ENCODE measurements at regions not wholly inside any gene's neighbourhood (a gene's known extent, or its start where the extent isn't known, plus 50 kb on each side); places are given as distances from the start of the nearest gene placed in this dataset.

DNA sequence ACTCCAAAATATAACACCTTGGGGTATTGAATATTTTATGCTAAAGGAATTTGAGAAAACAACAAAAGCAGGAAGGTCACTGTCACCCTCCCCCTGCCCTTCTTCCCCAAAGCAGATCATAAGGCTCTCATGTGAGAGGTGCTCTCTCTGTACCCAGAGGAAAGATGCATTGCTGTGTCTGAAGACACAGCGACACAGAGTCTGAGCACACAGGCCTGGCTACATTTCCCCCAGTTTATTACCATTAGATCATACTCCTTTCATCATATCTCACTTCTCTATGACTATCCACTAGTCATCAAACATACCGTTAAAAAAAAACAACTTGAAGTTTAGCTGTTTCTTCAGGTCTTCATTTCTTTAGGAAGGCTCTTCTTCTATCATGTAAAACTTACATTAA, 127.1 kb downstream of the PPIAL4G start:
- Histone ChIP-seq H3K4me3 (ENCODE audit: low read depth in 2 of 2, low read length in 2 of 2) (no peak overlapping the region), H3K27ac (ENCODE audit: low read length) (no peak overlapping the region), H3K4me1 (ENCODE audit: control insufficient read depth, insufficient read depth, low read length) (peaks cover 10% of the 10 kb centered on the region), H3K36me3 (ENCODE audit: control insufficient read depth, insufficient read depth, low read length) (no peaks in the 10 kb centered on the region), H3K27me3 (ENCODE audit: control insufficient read depth, insufficient read depth, low read length) (no peaks in the 10 kb centered on the region), H3K9me3 (ENCODE audit: control insufficient read depth, insufficient read depth, low read depth, low read length) (no peaks in the 10 kb centered on the region)
- intact Hi-C loops (cut with micrococcal nuclease; ENCODE audit: unreplicated experiment) (loop anchor here (10.0 kb wide), 1 partner anchor 59 kb away; no protein-coding TSS in a partner anchor), in situ Hi-C loops (cut with HindIII; ENCODE audit: low pct_unique_long_range_greater_than_20kb, low sequenced_read_pairs) (no loop called here)
- no TSS peak for BruUV-seq (replicated peaks)
- TF ChIP-seq, protein P1, sequence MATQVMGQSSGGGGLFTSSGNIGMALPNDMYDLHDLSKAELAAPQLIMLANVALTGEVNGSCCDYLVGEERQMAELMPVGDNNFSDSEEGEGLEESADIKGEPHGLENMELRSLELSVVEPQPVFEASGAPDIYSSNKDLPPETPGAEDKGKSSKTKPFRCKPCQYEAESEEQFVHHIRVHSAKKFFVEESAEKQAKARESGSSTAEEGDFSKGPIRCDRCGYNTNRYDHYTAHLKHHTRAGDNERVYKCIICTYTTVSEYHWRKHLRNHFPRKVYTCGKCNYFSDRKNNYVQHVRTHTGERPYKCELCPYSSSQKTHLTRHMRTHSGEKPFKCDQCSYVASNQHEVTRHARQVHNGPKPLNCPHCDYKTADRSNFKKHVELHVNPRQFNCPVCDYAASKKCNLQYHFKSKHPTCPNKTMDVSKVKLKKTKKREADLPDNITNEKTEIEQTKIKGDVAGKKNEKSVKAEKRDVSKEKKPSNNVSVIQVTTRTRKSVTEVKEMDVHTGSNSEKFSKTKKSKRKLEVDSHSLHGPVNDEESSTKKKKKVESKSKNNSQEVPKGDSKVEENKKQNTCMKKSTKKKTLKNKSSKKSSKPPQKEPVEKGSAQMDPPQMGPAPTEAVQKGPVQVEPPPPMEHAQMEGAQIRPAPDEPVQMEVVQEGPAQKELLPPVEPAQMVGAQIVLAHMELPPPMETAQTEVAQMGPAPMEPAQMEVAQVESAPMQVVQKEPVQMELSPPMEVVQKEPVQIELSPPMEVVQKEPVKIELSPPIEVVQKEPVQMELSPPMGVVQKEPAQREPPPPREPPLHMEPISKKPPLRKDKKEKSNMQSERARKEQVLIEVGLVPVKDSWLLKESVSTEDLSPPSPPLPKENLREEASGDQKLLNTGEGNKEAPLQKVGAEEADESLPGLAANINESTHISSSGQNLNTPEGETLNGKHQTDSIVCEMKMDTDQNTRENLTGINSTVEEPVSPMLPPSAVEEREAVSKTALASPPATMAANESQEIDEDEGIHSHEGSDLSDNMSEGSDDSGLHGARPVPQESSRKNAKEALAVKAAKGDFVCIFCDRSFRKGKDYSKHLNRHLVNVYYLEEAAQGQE (IDR thresholded peaks at IDR 0.05; ENCODE audit: insufficient read depth in 1 of 2, low read depth in 2 of 2, low read length in 1 of 2), result no peak
- TF ChIP-seq TCF7L2 (IDR thresholded peaks at IDR 0.05; ENCODE audit: low read depth, low read length), result no peak
- no peak for TF ChIP-seq CTCF (IDR thresholded peaks at IDR 0.05)
- TF ChIP-seq POLR2AphosphoS5 (IDR thresholded peaks at IDR 0.05; ENCODE audit: low read depth, low read length), result no peak
- no peak for TF ChIP-seq SIN3A (IDR thresholded peaks at IDR 0.05; ENCODE audit: borderline replicate concordance, insufficient read depth, low read depth, low read length)
- DNase-seq (ENCODE audit: low read depth, low spot score) (no peak), ATAC-seq (no peak)
- ChIA-PET CTCF (no interaction called here), POLR2A (no interaction called here)

DNA sequence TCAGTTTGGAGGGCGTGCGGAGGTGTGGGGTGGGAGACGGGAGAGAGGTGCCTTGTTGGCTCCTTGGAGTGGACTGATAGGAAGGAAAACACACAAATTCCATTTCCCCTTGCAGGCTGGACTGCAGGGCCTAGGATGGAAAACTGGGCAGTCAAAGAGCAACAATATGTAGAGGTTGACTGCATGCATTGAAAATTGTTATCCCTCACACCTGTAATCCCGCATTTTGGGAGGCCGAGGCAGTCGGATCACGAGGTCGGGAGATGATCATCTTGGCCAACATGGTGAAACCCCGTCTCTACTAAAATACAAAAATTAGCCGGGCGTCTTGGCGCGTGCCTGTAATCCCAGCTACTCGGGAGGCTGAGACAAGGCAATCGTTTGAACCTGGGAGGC, 128.2 kb downstream of the PPIAL4G start:
- DNase-seq (ENCODE audit: low read depth, low spot score) (no peak), ATAC-seq (no peak)
- ChIA-PET CTCF (no interaction called here), POLR2A (no interaction called here)
- in situ Hi-C loops (cut with HindIII; ENCODE audit: low pct_unique_long_range_greater_than_20kb, low sequenced_read_pairs), result no loop called here
- H3K9me3 ChIP-seq (ENCODE audit: control insufficient read depth, insufficient read depth, low read depth, low read length), result no peaks in the 10 kb centered on the region
- H3K36me3 ChIP-seq (ENCODE audit: control insufficient read depth, insufficient read depth, low read length), result no peaks in the 10 kb centered on the region
- H3K27me3 ChIP-seq (ENCODE audit: control insufficient read depth, insufficient read depth, low read length), result peaks cover 1% of the 10 kb centered on the region; the same call in 1 of the 2 replicates
- peaks cover 10% of the 10 kb centered on the region for H3K4me1 ChIP-seq (ENCODE audit: control insufficient read depth, insufficient read depth, low read length)
- H3K27ac ChIP-seq (ENCODE audit: low read length), result no peak overlapping the region
- intact Hi-C loops (cut with micrococcal nuclease; ENCODE audit: unreplicated experiment), result loop anchor here (10.0 kb wide), 1 partner anchor 60 kb away; no protein-coding TSS in a partner anchor
- no peak for TF ChIP-seq TCF7L2 (IDR thresholded peaks at IDR 0.05; ENCODE audit: low read depth, low read length)
- no peak for TF ChIP-seq SIN3A (IDR thresholded peaks at IDR 0.05; ENCODE audit: borderline replicate concordance, insufficient read depth, low read depth, low read length)
- no peak for TF ChIP-seq POLR2AphosphoS5 (IDR thresholded peaks at IDR 0.05; ENCODE audit: low read depth, low read length)
- no peak for TF ChIP-seq CTCF (IDR thresholded peaks at IDR 0.05)
- TF ChIP-seq, protein P1 (IDR thresholded peaks at IDR 0.05; ENCODE audit: insufficient read depth in 1 of 2, low read depth in 2 of 2, low read length in 1 of 2), result no peak
- no TSS peak for BruUV-seq (replicated peaks)
- no peak overlapping the region for H3K4me3 ChIP-seq (ENCODE audit: low read depth in 2 of 2, low read length in 2 of 2)
